GM12875 (cell line): ENCODE measurements at regions not wholly inside any gene's neighbourhood (a gene's known extent, or its start where the extent isn't known, plus 50 kb on each side); places are given as distances from the start of the nearest gene placed in this dataset.

ENCODE experiments used
- H3K4me3 ChIP-seq: one replicate; pipeline ENCODE4 v1.5.1; 2011; ENCODE audit warnings: low read depth, low read length, control low read depth
- CTCF ChIP-seq: IDR thresholded peaks from 2 replicates; pipeline ENCODE4 v1.5.1; 2011; ENCODE audit warnings: low read depth, mild to moderate bottlenecking, control low read depth, inconsistent platforms, low read length, moderate library complexity, borderline replicate concordance; ENCODE audit not compliant: insufficient read depth

- no peak for TF ChIP-seq CTCF
- H3K4me3 ChIP-seq: no peak overlapping the region
Measured at GRCh38 chr2:13537771-13538349, 821.1 kb downstream of the TRIB2 start.

GRCh38 chr2:13539296-13539695 is 822.6 kb downstream of the TRIB2 start:
- TF ChIP-seq CTCF: no peak
- H3K4me3 ChIP-seq: no peak overlapping the region

GRCh38 chr2:13542061-13542460 is 825.3 kb downstream of the TRIB2 start:
- H3K4me3 ChIP-seq: no peak overlapping the region
- no peak for TF ChIP-seq CTCF

- no peak for TF ChIP-seq CTCF
- H3K4me3 ChIP-seq: no peak overlapping the region
Measured at GRCh38 chr2:13542642-13543041, 825.9 kb downstream of the TRIB2 start.

GRCh38 chr2:13543550-13543949 is 826.8 kb downstream of the TRIB2 start:
- no peak overlapping the region for H3K4me3 ChIP-seq
- TF ChIP-seq CTCF: no peak

- no peak for TF ChIP-seq CTCF
- H3K4me3 ChIP-seq: no peak overlapping the region
Measured at GRCh38 chr2:13545320-13545719, 828.6 kb downstream of the TRIB2 start.

GRCh38 chr2:13546131-13546530 is 829.4 kb downstream of the TRIB2 start:
- H3K4me3 ChIP-seq: no peak overlapping the region
- TF ChIP-seq CTCF: no peak
